GM23338 (cell line): ENCODE measurements at regions not wholly inside any gene's neighbourhood (a gene's known extent, or its start where the extent isn't known, plus 50 kb on each side); places are given as distances from the start of the nearest gene placed in this dataset.

Experiments used
- ATAC-seq: fragments of 200-7000 bp; cut with Tn5 transposase; 3 replicates; pipeline ENCODE4 v1.9.1; 2020
- DNase-seq: peaks from one replicate; pipeline ENCODE4 v3.0.0-alpha.2; 2015; ENCODE audit warnings: low spot score
- H2AFZ ChIP-seq: fragments of 200-600 bp; sonication (generic); 2 replicates; pipeline ENCODE4 v1.8.0; 2016; ENCODE audit warnings: antibody characterized with exemption, mild to moderate bottlenecking, moderate library complexity
- H3F3A ChIP-seq: fragments of 200-600 bp; sonication (generic); replicated peaks from 2 replicates; pipeline ENCODE4 v1.8.0; 2017; ENCODE audit warnings: antibody characterized with exemption, mixed run types, low read depth
- H3K27ac ChIP-seq: fragments of 200-600 bp; sonication (generic); 2 replicates; pipeline ENCODE4 v1.6.1; 2016; ENCODE audit warnings: low read depth
- H3K27me3 ChIP-seq: fragments of 200-600 bp; sonication (generic); 2 replicates; pipeline ENCODE4 v1.8.0; 2016; ENCODE audit warnings: mild to moderate bottlenecking, mixed run types, moderate library complexity; ENCODE audit not compliant: insufficient read depth
- H3K36me3 ChIP-seq: fragments of 200-600 bp; sonication (generic); 2 replicates; pipeline ENCODE4 v1.8.0; 2016; ENCODE audit warnings: mild to moderate bottlenecking; ENCODE audit not compliant: insufficient read depth
- H3K4me1 ChIP-seq: fragments of 200-600 bp; sonication (generic); 2 replicates; pipeline ENCODE4 v1.8.0; 2016; ENCODE audit warnings: mild to moderate bottlenecking, moderate library complexity; ENCODE audit not compliant: insufficient read depth
- H3K4me2 ChIP-seq: fragments of 200-600 bp; sonication (generic); 2 replicates; pipeline ENCODE4 v1.7.1; 2017; ENCODE audit warnings: mixed run types
- H3K4me3 ChIP-seq: fragments of 200-600 bp; sonication (generic); 2 replicates; pipeline ENCODE4 v1.6.1; 2016; ENCODE audit warnings: mixed run types
- H3K79me2 ChIP-seq: fragments of 200-600 bp; sonication (generic); replicated peaks from 2 replicates; pipeline ENCODE4 v1.8.0; 2017; ENCODE audit warnings: mild to moderate bottlenecking; ENCODE audit not compliant: insufficient read depth
- H3K9me2 ChIP-seq: fragments of 200-600 bp; sonication (generic); 2 replicates; pipeline ENCODE4 v1.8.0; 2017; ENCODE audit not compliant: insufficient read depth
- H4K20me1 ChIP-seq: fragments of 200-600 bp; sonication (generic); replicated peaks from 2 replicates; pipeline ENCODE4 v1.8.0; 2017; ENCODE audit warnings: mild to moderate bottlenecking; ENCODE audit not compliant: insufficient read depth
- H3K27ac Mint-ChIP-seq: 2 replicates; pipeline ENCODE4 v1.8.0; 2020; ENCODE audit warnings: inconsistent platforms, mild to moderate bottlenecking, moderate library complexity, mixed read lengths
- H3K27me3 Mint-ChIP-seq: 3 replicates; pipeline ENCODE4 v1.8.0; 2022; ENCODE audit warnings: low read depth, mild to moderate bottlenecking, moderate library complexity, mixed read lengths, inconsistent platforms; ENCODE audit not compliant: insufficient read depth, poor library complexity
- H3K36me3 Mint-ChIP-seq: 3 replicates; pipeline ENCODE4 v1.8.0; 2021; ENCODE audit warnings: low read depth, mild to moderate bottlenecking, inconsistent platforms, moderate library complexity, mixed read lengths
- H3K4me1 Mint-ChIP-seq: 3 replicates; pipeline ENCODE4 v1.8.0; 2020; ENCODE audit warnings: mild to moderate bottlenecking, inconsistent platforms, mixed read lengths
- H3K4me3 Mint-ChIP-seq: 3 replicates; pipeline ENCODE4 v1.8.0; 2021; ENCODE audit warnings: moderate library complexity, mild to moderate bottlenecking, inconsistent platforms, mixed read lengths
- H3K9me3 Mint-ChIP-seq: 3 replicates; pipeline ENCODE4 v1.8.0; 2020; ENCODE audit warnings: moderate library complexity, mild to moderate bottlenecking, inconsistent platforms, mixed read lengths
- CREB1 ChIP-seq: fragments of 250-450 bp; sonication (Bioruptor Pico); IDR thresholded peaks from 2 replicates; pipeline ENCODE4 v1.5.0; 2020; ENCODE audit warnings: low read depth, mild to moderate bottlenecking, moderate library complexity
- CTCF ChIP-seq, 2 experiments: fragments of 200-600 bp in 1 of 2; sonication (generic) in 1 of 2; conservative IDR thresholded peaks; 2 replicates each; pipeline versions ENCODE4 v1.5.1 to v1.6.1; 2016 to 2017; ENCODE audit warnings: antibody characterized with exemption in 2 of 2, low read depth in 2 of 2, mild to moderate bottlenecking in 2 of 2, moderate library complexity in 1 of 2
- EZH2phosphoT487 ChIP-seq: fragments of 200-600 bp; sonication (generic); IDR thresholded peaks from one replicate; pipeline ENCODE4 v1.8.1; 2018; ENCODE audit warnings: antibody characterized with exemption; ENCODE audit not compliant: unreplicated experiment
- JUNB ChIP-seq: IDR thresholded peaks from one replicate; pipeline ENCODE4 v1.6.1; 2016; ENCODE audit warnings: antibody characterized with exemption; ENCODE audit not compliant: unreplicated experiment
- NANOG ChIP-seq: IDR thresholded peaks from 2 replicates; pipeline ENCODE4 v1.6.1; 2016; ENCODE audit warnings: antibody characterized with exemption, borderline replicate concordance
- POLR2AphosphoS5 ChIP-seq: IDR thresholded peaks from 2 replicates; pipeline ENCODE4 v1.6.1; 2016; ENCODE audit warnings: antibody characterized with exemption, low read depth
- STAT1 ChIP-seq: IDR thresholded peaks from one replicate; pipeline ENCODE4 v1.6.1; 2016; ENCODE audit warnings: antibody characterized with exemption; ENCODE audit not compliant: unreplicated experiment
- ZNF114 ChIP-seq: fragments of 250-450 bp; sonication (Bioruptor Pico); IDR thresholded peaks from 2 replicates; pipeline ENCODE4 v1.5.0; 2020; ENCODE audit warnings: mild to moderate bottlenecking, moderate library complexity
- ZNF331 ChIP-seq: fragments of 250-450 bp; sonication (Bioruptor Pico); IDR thresholded peaks from 2 replicates; pipeline ENCODE4 v1.5.0; 2020; ENCODE audit warnings: low read depth, mild to moderate bottlenecking, moderate library complexity
- TF ChIP-seq, protein P1 (sequence below): IDR thresholded peaks from 2 replicates; pipeline ENCODE4 v1.6.1; 2016; ENCODE audit warnings: antibody characterized with exemption
- TF ChIP-seq, protein P2 (sequence below): IDR thresholded peaks from one replicate; pipeline ENCODE4 v1.6.1; 2018; ENCODE audit warnings: antibody characterized with exemption; ENCODE audit not compliant: unreplicated experiment
- TF ChIP-seq, protein P3 (sequence below): fragments of 250-450 bp; sonication (Bioruptor Pico); IDR thresholded peaks from 2 replicates; pipeline ENCODE4 v1.5.0; 2020; ENCODE audit warnings: mild to moderate bottlenecking, moderate library complexity

- ATAC-seq (no peak), DNase-seq (no peak)
- Histone ChIP-seq H3K36me3 (no peaks in the 10 kb centered on the region), H3K79me2 (no peaks in the 10 kb centered on the region), H3K4me1 (peaks cover 31% of the 10 kb centered on the region), H3K27ac (no peak overlapping the region), H3K9me2 (peaks cover 12% of the 10 kb centered on the region), H3K4me3 (no peak overlapping the region), H2AFZ (no peak overlapping the region), H3K4me2 (no peak overlapping the region), H3F3A (no peaks in the 10 kb centered on the region), H3K27me3 (no peaks in the 10 kb centered on the region), H4K20me1 (no peaks in the 10 kb centered on the region)
- Mint-ChIP-seq H3K36me3 (no peaks in the 10 kb centered on the region), H3K27me3 (peaks cover 2% of the 10 kb centered on the region), H3K4me1 (peaks cover 24% of the 10 kb centered on the region), H3K9me3 (no peaks in the 10 kb centered on the region), H3K27ac (no peak overlapping the region), H3K4me3 (no peak overlapping the region)
- TF ChIP-seq, protein P1, sequence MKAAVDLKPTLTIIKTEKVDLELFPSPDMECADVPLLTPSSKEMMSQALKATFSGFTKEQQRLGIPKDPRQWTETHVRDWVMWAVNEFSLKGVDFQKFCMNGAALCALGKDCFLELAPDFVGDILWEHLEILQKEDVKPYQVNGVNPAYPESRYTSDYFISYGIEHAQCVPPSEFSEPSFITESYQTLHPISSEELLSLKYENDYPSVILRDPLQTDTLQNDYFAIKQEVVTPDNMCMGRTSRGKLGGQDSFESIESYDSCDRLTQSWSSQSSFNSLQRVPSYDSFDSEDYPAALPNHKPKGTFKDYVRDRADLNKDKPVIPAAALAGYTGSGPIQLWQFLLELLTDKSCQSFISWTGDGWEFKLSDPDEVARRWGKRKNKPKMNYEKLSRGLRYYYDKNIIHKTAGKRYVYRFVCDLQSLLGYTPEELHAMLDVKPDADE, result no peak
- TF ChIP-seq CTCF (conservative IDR thresholded peaks at IDR 0.05; ENCODE audit: low read depth in 2 of 2) (no peak), ZNF331 (CRISPR knock-in tag) (no peak), CREB1 (CRISPR knock-in tag) (no peak), JUNB (no peak), ZNF114 (CRISPR knock-in tag) (no peak), NANOG (no peak), EZH2phosphoT487 (no peak), POLR2AphosphoS5 (no peak), STAT1 (no peak)
- TF ChIP-seq, protein P2, sequence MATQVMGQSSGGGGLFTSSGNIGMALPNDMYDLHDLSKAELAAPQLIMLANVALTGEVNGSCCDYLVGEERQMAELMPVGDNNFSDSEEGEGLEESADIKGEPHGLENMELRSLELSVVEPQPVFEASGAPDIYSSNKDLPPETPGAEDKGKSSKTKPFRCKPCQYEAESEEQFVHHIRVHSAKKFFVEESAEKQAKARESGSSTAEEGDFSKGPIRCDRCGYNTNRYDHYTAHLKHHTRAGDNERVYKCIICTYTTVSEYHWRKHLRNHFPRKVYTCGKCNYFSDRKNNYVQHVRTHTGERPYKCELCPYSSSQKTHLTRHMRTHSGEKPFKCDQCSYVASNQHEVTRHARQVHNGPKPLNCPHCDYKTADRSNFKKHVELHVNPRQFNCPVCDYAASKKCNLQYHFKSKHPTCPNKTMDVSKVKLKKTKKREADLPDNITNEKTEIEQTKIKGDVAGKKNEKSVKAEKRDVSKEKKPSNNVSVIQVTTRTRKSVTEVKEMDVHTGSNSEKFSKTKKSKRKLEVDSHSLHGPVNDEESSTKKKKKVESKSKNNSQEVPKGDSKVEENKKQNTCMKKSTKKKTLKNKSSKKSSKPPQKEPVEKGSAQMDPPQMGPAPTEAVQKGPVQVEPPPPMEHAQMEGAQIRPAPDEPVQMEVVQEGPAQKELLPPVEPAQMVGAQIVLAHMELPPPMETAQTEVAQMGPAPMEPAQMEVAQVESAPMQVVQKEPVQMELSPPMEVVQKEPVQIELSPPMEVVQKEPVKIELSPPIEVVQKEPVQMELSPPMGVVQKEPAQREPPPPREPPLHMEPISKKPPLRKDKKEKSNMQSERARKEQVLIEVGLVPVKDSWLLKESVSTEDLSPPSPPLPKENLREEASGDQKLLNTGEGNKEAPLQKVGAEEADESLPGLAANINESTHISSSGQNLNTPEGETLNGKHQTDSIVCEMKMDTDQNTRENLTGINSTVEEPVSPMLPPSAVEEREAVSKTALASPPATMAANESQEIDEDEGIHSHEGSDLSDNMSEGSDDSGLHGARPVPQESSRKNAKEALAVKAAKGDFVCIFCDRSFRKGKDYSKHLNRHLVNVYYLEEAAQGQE, result no peak
- TF ChIP-seq, protein P3, sequence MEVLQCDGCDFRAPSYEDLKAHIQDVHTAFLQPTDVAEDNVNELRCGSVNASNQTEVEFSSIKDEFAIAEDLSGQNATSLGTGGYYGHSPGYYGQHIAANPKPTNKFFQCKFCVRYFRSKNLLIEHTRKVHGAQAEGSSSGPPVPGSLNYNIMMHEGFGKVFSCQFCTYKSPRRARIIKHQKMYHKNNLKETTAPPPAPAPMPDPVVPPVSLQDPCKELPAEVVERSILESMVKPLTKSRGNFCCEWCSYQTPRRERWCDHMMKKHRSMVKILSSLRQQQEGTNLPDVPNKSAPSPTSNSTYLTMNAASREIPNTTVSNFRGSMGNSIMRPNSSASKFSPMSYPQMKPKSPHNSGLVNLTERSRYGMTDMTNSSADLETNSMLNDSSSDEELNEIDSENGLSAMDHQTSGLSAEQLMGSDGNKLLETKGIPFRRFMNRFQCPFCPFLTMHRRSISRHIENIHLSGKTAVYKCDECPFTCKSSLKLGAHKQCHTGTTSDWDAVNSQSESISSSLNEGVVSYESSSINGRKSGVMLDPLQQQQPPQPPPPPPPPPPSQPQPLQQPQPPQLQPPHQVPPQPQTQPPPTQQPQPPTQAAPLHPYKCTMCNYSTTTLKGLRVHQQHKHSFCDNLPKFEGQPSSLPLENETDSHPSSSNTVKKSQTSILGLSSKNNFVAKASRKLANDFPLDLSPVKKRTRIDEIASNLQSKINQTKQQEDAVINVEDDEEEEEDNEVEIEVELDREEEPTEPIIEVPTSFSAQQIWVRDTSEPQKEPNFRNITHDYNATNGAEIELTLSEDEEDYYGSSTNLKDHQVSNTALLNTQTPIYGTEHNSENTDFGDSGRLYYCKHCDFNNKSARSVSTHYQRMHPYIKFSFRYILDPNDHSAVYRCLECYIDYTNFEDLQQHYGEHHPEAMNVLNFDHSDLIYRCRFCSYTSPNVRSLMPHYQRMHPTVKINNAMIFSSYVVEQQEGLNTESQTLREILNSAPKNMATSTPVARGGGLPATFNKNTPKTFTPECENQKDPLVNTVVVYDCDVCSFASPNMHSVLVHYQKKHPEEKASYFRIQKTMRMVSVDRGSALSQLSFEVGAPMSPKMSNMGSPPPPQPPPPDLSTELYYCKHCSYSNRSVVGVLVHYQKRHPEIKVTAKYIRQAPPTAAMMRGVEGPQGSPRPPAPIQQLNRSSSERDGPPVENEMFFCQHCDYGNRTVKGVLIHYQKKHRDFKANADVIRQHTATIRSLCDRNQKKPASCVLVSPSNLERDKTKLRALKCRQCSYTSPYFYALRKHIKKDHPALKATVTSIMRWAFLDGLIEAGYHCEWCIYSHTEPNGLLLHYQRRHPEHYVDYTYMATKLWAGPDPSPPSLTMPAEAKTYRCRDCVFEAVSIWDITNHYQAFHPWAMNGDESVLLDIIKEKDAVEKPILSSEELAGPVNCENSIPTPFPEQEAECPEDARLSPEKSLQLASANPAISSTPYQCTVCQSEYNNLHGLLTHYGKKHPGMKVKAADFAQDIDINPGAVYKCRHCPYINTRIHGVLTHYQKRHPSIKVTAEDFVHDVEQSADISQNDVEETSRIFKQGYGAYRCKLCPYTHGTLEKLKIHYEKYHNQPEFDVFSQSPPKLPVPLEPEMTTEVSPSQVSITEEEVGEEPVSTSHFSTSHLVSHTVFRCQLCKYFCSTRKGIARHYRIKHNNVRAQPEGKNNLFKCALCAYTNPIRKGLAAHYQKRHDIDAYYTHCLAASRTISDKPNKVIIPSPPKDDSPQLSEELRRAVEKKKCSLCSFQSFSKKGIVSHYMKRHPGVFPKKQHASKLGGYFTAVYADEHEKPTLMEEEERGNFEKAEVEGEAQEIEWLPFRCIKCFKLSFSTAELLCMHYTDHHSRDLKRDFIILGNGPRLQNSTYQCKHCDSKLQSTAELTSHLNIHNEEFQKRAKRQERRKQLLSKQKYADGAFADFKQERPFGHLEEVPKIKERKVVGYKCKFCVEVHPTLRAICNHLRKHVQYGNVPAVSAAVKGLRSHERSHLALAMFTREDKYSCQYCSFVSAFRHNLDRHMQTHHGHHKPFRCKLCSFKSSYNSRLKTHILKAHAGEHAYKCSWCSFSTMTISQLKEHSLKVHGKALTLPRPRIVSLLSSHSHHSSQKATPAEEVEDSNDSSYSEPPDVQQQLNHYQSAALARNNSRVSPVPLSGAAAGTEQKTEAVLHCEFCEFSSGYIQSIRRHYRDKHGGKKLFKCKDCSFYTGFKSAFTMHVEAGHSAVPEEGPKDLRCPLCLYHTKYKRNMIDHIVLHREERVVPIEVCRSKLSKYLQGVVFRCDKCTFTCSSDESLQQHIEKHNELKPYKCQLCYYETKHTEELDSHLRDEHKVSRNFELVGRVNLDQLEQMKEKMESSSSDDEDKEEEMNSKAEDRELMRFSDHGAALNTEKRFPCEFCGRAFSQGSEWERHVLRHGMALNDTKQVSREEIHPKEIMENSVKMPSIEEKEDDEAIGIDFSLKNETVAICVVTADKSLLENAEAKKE (CRISPR knock-in tag), result no peak
Measured at GRCh38 chr1:200231787-200232231, 178.0 kb downstream of the ZNF281 start.
